HepG2 (cell line): ENCODE measurements at regions not wholly inside any gene's neighbourhood (a gene's known extent, or its start where the extent isn't known, plus 50 kb on each side); places are given as distances from the start of the nearest gene placed in this dataset.

Experiments used
- ATAC-seq: fragments of 200-7000 bp; cut with Tn5 transposase; 3 replicates; pipeline ENCODE4 v1.9.1; 2020; ENCODE audit warnings: mild to moderate bottlenecking, moderate library complexity
- BruUV-seq: library from RNA; stranded (reverse); fragments of 400-500 nt; replicated peaks from 2 replicates; lab custom pipeline; 2021; lab: Mats Ljungman, UMichigan
- CTCF ChIA-PET: fragments of 300-600 bp; formaldehyde crosslinking; extraction: SDS; loops from one replicate; lab custom pipeline; 2021; ENCODE audit warnings: low total read pairs, inconsistent platforms, low intra/inter-chr PET ratio; lab: Yijun Ruan, JAX
- POLR2A ChIA-PET: fragments of 350-600 bp; sonication (Branson Sonifier 250); formaldehyde crosslinking; loops from one replicate; lab custom pipeline; 2020; ENCODE audit warnings: antibody characterized with exemption, inconsistent platforms; lab: Yijun Ruan, JAX
- DNase-seq: peaks from one replicate; pipeline ENCODE4 v3.0.0-alpha.2; 2015; ENCODE audit warnings: low spot score
- FAIRE-seq: peaks from 3 replicates; lab custom pipeline; 2011; peaks lifted over from hg19 to GRCh38; lab: Jason Lieb, UNC
- H2AFZ ChIP-seq: one replicate; pipeline ENCODE4 v1.6.1; 2011; ENCODE audit warnings: low read length, inconsistent platforms
- H3K27ac ChIP-seq: fragments of 300-600 bp; 3 replicates; pipeline ENCODE4 v1.8.0; 2011; ENCODE audit warnings: mixed run types, mild to moderate bottlenecking, mixed read lengths, low read length, inconsistent platforms; ENCODE audit not compliant: insufficient read depth; ENCODE audit errors: extremely low read length
- H3K27me3 ChIP-seq, 2 experiments: fragments of 200-600 bp in 1 of 2; 2 replicates in 1 of 2; 3 replicates in 1 of 2; pipeline versions ENCODE4 v1.6.0 to v1.8.0; 2011; ENCODE audit warnings: low read length in 2 of 2, mild to moderate bottlenecking in 2 of 2, moderate library complexity in 2 of 2, inconsistent platforms in 1 of 2; ENCODE audit not compliant: insufficient read depth in 2 of 2, control insufficient read depth in 1 of 2
- H3K36me3 ChIP-seq, 2 experiments: fragments of 200-600 bp in 1 of 2; replicated peaks in 1 of 2; 2 replicates in 1 of 2; 3 replicates in 1 of 2; pipeline versions ENCODE4 v1.5.1 to v1.8.0; 2011; ENCODE audit warnings: low read length in 2 of 2, inconsistent platforms in 1 of 2; ENCODE audit not compliant: insufficient read depth in 2 of 2, control insufficient read depth in 1 of 2
- H3K4me1 ChIP-seq: 2 replicates; pipeline ENCODE4 v1.5.1; 2012; ENCODE audit warnings: low read length, inconsistent platforms; ENCODE audit not compliant: insufficient read depth
- H3K4me2 ChIP-seq: 2 replicates; pipeline ENCODE4 v1.6.0; 2011; ENCODE audit warnings: low read depth, low read length, inconsistent platforms
- H3K4me3 ChIP-seq, 3 experiments: fragments of 200-600 bp in 1 of 3; sonication (generic), shearing (Covaris generic) in 1 of 3; replicated peaks in 1 of 3; 2 replicates each; pipeline ENCODE4 v1.5.1; 2011 to 2016; ENCODE audit warnings: low read length in 3 of 3, inconsistent platforms in 2 of 3, low read depth in 2 of 3, mild to moderate bottlenecking in 2 of 3, control low read depth in 1 of 3, mixed read lengths in 1 of 3; ENCODE audit not compliant: insufficient read depth in 1 of 3
- H3K79me2 ChIP-seq: one replicate; pipeline ENCODE4 v1.6.1; 2011; ENCODE audit warnings: low read length, inconsistent platforms; ENCODE audit not compliant: insufficient read depth
- H3K9ac ChIP-seq: 2 replicates; pipeline ENCODE4 v1.6.0; 2011; ENCODE audit warnings: mild to moderate bottlenecking, low read depth, low read length, inconsistent platforms; ENCODE audit not compliant: insufficient read depth
- H3K9me3 ChIP-seq: 2 replicates; pipeline ENCODE4 v1.5.1; 2012; ENCODE audit warnings: mild to moderate bottlenecking, low read length
- H4K20me1 ChIP-seq: 2 replicates; pipeline ENCODE4 v1.6.0; 2011; ENCODE audit warnings: inconsistent platforms, mild to moderate bottlenecking, low read length, moderate library complexity; ENCODE audit not compliant: insufficient read depth
- ERF ChIP-seq: IDR thresholded peaks from 2 replicates; pipeline ENCODE4 v1.6.1; 2018; ENCODE audit warnings: missing biosample characterization, missing genetic modification reagents
- HOXA3 ChIP-seq: sonication (generic); formaldehyde crosslinking; IDR thresholded peaks from 2 replicates; pipeline ENCODE4 v1.5.0; 2020; ENCODE audit warnings: missing genetic modification reagents
- KLF16 ChIP-seq, 2 experiments: sonication (generic) in 1 of 2; formaldehyde crosslinking in 1 of 2; IDR thresholded peaks; 2 replicates each; pipeline versions ENCODE4 v1.6.1 to v1.8.0; 2016 to 2023; ENCODE audit warnings: missing genetic modification reagents in 2 of 2, missing compliant biosample characterization in 1 of 2
- POLR2G ChIP-seq: fragments of 200-400 bp; formaldehyde crosslinking; IDR thresholded peaks from 2 replicates; pipeline ENCODE4 v1.6.1; 2018; ENCODE audit warnings: mild to moderate bottlenecking, low read depth, low read length, moderate library complexity
- TSC22D2 ChIP-seq: sonication (generic); formaldehyde crosslinking; IDR thresholded peaks from 2 replicates; pipeline ENCODE4 v1.5.1; 2020; ENCODE audit warnings: missing genetic modification reagents, mild to moderate bottlenecking, borderline replicate concordance
- ZKSCAN1 ChIP-seq: fragments of 150-350 bp; IDR thresholded peaks from 2 replicates; pipeline ENCODE4 v1.6.1; 2014; ENCODE audit warnings: low read length
- ZNF674 ChIP-seq: sonication (generic); formaldehyde crosslinking; IDR thresholded peaks from 2 replicates; pipeline ENCODE4 v1.5.0; 2020; ENCODE audit warnings: low read depth, mild to moderate bottlenecking, missing genetic modification reagents
- ZNF773 ChIP-seq: sonication (generic); formaldehyde crosslinking; IDR thresholded peaks from 2 replicates; pipeline ENCODE4 v1.4.0; 2020; ENCODE audit warnings: missing genetic modification reagents, borderline replicate concordance
- WGBS: methylation state at CpG from one replicate; pipeline ENCODE4 v1.1.6; 2017; ENCODE audit warnings: low lambda C conversion rate; 5-methylcytosine and 5-hydroxymethylcytosine counted together
- in situ Hi-C: cut with HindIII; loops from 2 replicates; pipeline ENCODE4 v1.10.0; 2017; ENCODE audit warnings: low pct_unique_long_range_greater_than_20kb; ENCODE audit not compliant: extremely low pct_ligation_motif_present
- intact Hi-C: fragments of 100-400 bp; cut with micrococcal nuclease; formaldehyde crosslinking; loops from one replicate; pipeline ENCODE4 v1.10.0; 2022; ENCODE audit not compliant: unreplicated experiment
- TF ChIP-seq, protein P1 (sequence below): sonication (generic); formaldehyde crosslinking; IDR thresholded peaks from 2 replicates; pipeline ENCODE4 v1.4.0; 2020; ENCODE audit warnings: mild to moderate bottlenecking, missing genetic modification reagents
- TF ChIP-seq, protein P2 (sequence below): IDR thresholded peaks from 2 replicates; pipeline ENCODE4 v1.6.1; 2016; ENCODE audit warnings: low read depth
- TF ChIP-seq, protein P3 (sequence below), 2 experiments: sonication (generic) in 1 of 2; formaldehyde crosslinking in 1 of 2; IDR thresholded peaks; 2 replicates each; pipeline versions ENCODE4 v1.4.0 to v1.6.1; 2016 to 2020; ENCODE audit warnings: borderline replicate concordance in 1 of 2, low read depth in 1 of 2, mild to moderate bottlenecking in 1 of 2, missing genetic modification reagents in 1 of 2

DNA sequence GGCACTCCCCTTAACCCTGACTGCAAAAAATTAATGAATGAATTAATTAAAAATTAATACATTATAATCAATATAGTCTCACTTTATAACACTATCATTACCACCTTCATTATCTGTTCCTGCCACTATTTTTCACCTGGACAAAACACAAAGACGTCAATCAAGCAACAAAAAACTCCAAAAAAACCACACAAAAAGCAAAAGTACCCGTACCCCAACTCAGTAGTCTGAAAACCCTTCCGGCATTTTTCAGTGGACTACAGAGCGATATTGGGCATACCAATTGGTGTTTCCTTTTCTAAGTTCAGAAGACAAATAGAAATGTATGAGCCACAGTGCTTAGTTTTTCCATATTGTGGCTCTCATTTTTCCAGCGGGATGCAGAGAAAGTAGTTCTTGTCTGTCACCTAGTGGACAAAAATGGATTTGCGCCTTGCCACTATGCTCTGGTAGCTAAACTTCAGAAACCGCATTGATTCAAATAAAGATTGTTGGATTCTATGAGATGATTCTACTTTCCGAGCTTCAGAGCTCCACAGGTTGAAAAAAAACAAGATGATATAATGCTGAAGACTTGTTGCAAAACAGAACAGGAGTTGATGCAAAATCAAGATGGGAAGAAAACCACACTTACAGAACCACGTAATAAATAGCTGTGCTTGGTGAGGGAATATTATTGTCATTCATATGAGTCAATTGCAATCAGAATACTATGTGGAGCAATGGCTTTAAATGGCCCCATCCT, 50.6 kb upstream of the ITGB1 start:
- FAIRE-seq = peak; percentile 77
- Histone ChIP-seq H3K4me2 (peak overlapping the region; percentile 57; the same call in 1 of the 2 replicates), H3K36me3 (no peaks in the 10 kb centered on the region), H4K20me1 (no peaks in the 10 kb centered on the region), H2AFZ (peak overlapping the region; percentile 23), H3K9me3 (no peaks in the 10 kb centered on the region), H3K4me1 (peaks cover 41% of the 10 kb centered on the region), H3K9ac (no peak overlapping the region), H3K79me2 (no peaks in the 10 kb centered on the region), H3K4me3 (no peak overlapping the region; a peak in 1 of 6 replicates), H3K27ac (no peak overlapping the region), H3K27me3 (0 out of 5 replicates have a peak, but pooled peaks cover 0 to 10% of the 10 kb centered on the region in 2 experiments)
- WGBS = 12% methylated on average over 9 of the region's 9 CpGs
- DNase-seq = peak; percentile 63
- intact Hi-C loops = loop anchor here (1.0 to 2.0 kb wide), 3 partner anchors 70 to 295 kb away; no protein-coding TSS in a partner anchor
- CTCF ChIA-PET = interaction anchor here (1.3 to 3.7 kb wide), 2 partner anchors 213 to 358 kb away, joined by 4 to 41 read pairs; no protein-coding TSS in a partner anchor
- ATAC-seq = peak; percentile 29; the same call in 2 of the 3 replicates
- no TSS peak for BruUV-seq
- POLR2A ChIA-PET = interaction anchor here (0.9 kb wide), 1 partner anchor 28 kb away, joined by 3 read pairs; no protein-coding TSS in a partner anchor
- in situ Hi-C loops = loop anchor here (5.0 kb wide), 2 partner anchors 51 to 211 kb away; partner anchors contain the start of gene ITGB1
- TF ChIP-seq TSC22D2 (CRISPR knock-in tag) (no peak), POLR2G (no peak), ZNF773 (CRISPR knock-in tag) (no peak), ZNF674 (CRISPR knock-in tag) (no peak), KLF16 (CRISPR knock-in tag; IDR thresholded peaks at IDR 0.05) (0 out of 4 replicates have a peak, but pooled peaks of 1 of the 2 experiments have one; percentile 25), ZKSCAN1 (0 out of 2 replicates have a peak, but pooled peaks have one; percentile 28), ERF (CRISPR knock-in tag) (no peak), HOXA3 (CRISPR knock-in tag) (no peak)
- TF ChIP-seq, protein P1, sequence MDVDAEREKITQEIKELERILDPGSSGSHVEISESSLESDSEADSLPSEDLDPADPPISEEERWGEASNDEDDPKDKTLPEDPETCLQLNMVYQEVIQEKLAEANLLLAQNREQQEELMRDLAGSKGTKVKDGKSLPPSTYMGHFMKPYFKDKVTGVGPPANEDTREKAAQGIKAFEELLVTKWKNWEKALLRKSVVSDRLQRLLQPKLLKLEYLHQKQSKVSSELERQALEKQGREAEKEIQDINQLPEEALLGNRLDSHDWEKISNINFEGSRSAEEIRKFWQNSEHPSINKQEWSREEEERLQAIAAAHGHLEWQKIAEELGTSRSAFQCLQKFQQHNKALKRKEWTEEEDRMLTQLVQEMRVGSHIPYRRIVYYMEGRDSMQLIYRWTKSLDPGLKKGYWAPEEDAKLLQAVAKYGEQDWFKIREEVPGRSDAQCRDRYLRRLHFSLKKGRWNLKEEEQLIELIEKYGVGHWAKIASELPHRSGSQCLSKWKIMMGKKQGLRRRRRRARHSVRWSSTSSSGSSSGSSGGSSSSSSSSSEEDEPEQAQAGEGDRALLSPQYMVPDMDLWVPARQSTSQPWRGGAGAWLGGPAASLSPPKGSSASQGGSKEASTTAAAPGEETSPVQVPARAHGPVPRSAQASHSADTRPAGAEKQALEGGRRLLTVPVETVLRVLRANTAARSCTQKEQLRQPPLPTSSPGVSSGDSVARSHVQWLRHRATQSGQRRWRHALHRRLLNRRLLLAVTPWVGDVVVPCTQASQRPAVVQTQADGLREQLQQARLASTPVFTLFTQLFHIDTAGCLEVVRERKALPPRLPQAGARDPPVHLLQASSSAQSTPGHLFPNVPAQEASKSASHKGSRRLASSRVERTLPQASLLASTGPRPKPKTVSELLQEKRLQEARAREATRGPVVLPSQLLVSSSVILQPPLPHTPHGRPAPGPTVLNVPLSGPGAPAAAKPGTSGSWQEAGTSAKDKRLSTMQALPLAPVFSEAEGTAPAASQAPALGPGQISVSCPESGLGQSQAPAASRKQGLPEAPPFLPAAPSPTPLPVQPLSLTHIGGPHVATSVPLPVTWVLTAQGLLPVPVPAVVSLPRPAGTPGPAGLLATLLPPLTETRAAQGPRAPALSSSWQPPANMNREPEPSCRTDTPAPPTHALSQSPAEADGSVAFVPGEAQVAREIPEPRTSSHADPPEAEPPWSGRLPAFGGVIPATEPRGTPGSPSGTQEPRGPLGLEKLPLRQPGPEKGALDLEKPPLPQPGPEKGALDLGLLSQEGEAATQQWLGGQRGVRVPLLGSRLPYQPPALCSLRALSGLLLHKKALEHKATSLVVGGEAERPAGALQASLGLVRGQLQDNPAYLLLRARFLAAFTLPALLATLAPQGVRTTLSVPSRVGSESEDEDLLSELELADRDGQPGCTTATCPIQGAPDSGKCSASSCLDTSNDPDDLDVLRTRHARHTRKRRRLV (CRISPR knock-in tag) = no peak
- TF ChIP-seq, protein P2, sequence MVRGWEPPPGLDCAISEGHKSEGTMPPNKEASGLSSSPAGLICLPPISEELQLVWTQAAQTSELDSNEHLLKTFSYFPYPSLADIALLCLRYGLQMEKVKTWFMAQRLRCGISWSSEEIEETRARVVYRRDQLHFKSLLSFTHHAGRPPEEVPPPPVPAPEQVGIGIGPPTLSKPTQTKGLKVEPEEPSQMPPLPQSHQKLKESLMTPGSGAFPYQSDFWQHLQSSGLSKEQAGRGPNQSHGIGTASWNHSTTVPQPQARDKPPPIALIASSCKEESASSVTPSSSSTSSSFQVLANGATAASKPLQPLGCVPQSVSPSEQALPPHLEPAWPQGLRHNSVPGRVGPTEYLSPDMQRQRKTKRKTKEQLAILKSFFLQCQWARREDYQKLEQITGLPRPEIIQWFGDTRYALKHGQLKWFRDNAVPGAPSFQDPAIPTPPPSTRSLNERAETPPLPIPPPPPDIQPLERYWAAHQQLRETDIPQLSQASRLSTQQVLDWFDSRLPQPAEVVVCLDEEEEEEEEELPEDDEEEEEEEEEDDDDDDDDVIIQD (CRISPR knock-in tag) = peak; percentile 24; the same call in 1 of the 2 replicates
- TF ChIP-seq, protein P3, sequence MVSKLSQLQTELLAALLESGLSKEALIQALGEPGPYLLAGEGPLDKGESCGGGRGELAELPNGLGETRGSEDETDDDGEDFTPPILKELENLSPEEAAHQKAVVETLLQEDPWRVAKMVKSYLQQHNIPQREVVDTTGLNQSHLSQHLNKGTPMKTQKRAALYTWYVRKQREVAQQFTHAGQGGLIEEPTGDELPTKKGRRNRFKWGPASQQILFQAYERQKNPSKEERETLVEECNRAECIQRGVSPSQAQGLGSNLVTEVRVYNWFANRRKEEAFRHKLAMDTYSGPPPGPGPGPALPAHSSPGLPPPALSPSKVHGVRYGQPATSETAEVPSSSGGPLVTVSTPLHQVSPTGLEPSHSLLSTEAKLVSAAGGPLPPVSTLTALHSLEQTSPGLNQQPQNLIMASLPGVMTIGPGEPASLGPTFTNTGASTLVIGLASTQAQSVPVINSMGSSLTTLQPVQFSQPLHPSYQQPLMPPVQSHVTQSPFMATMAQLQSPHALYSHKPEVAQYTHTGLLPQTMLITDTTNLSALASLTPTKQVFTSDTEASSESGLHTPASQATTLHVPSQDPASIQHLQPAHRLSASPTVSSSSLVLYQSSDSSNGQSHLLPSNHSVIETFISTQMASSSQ (IDR thresholded peaks at IDR 0.05; ENCODE audit: low read depth) = no peak
- TF ChIP-seq, protein P3 (CRISPR knock-in tag; IDR thresholded peaks at IDR 0.05; ENCODE audit: borderline replicate concordance) = no peak
